ENCODE measurements at regions not wholly inside any gene's neighbourhood (a gene's known extent, or its start where the extent isn't known, plus 50 kb on each side); places are given as distances from the start of the nearest gene placed in this dataset.

GRCh38 chr2:18067588-18068384 lies 189.3 kb downstream of the KCNS3 start:
- DNase-seq (ENCODE audit: low spot score), result no peak
- H3K27me3 ChIP-seq (replicated peaks; ENCODE audit: insufficient read depth, low read depth, low read length, poor library complexity), result no peaks in the 10 kb centered on the region
- no peaks in the 10 kb centered on the region for H3K36me3 ChIP-seq (ENCODE audit: insufficient read depth, low read length, poor library complexity, severe bottlenecking)
- H3K4me1 ChIP-seq (ENCODE audit: insufficient read depth, low read length, poor library complexity, severe bottlenecking), result peaks cover 10% of the 10 kb centered on the region
- TF ChIP-seq EZH2 (IDR thresholded peaks at IDR 0.05; ENCODE audit: borderline replicate concordance, low read depth, low read length, poor library complexity, severe bottlenecking), result no peak
- TF ChIP-seq, protein P1, sequence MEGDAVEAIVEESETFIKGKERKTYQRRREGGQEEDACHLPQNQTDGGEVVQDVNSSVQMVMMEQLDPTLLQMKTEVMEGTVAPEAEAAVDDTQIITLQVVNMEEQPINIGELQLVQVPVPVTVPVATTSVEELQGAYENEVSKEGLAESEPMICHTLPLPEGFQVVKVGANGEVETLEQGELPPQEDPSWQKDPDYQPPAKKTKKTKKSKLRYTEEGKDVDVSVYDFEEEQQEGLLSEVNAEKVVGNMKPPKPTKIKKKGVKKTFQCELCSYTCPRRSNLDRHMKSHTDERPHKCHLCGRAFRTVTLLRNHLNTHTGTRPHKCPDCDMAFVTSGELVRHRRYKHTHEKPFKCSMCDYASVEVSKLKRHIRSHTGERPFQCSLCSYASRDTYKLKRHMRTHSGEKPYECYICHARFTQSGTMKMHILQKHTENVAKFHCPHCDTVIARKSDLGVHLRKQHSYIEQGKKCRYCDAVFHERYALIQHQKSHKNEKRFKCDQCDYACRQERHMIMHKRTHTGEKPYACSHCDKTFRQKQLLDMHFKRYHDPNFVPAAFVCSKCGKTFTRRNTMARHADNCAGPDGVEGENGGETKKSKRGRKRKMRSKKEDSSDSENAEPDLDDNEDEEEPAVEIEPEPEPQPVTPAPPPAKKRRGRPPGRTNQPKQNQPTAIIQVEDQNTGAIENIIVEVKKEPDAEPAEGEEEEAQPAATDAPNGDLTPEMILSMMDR (conservative IDR thresholded peaks at IDR 0.05; ENCODE audit: low read depth, low read length), result no peak
- H3K27ac ChIP-seq (ENCODE audit: low read depth, low read length, poor library complexity, severe bottlenecking), result no peak overlapping the region
- H3K4me3 ChIP-seq (ENCODE audit: low read depth, low read length, poor library complexity, severe bottlenecking), result no peak overlapping the region
- intact Hi-C loops (cut with micrococcal nuclease; ENCODE audit: unreplicated experiment), result no loop called here
- ChIA-PET POLR2A (ENCODE audit: low non-redundant PET) (no interaction called here), CTCF (no interaction called here)
- no peaks in the 10 kb centered on the region for H3K9me3 ChIP-seq (ENCODE audit: low read depth, low read length, poor library complexity, severe bottlenecking)
- BruUV-seq (replicated peaks), result no TSS peak

- ChIA-PET CTCF (no interaction called here), POLR2A (ENCODE audit: low non-redundant PET) (no interaction called here)
- Histone ChIP-seq H3K27me3 (replicated peaks; ENCODE audit: insufficient read depth, low read depth, low read length, poor library complexity) (no peaks in the 10 kb centered on the region), H3K4me1 (ENCODE audit: insufficient read depth, low read length, poor library complexity, severe bottlenecking) (peaks cover 10% of the 10 kb centered on the region), H3K27ac (ENCODE audit: low read depth, low read length, poor library complexity, severe bottlenecking) (no peak overlapping the region), H3K36me3 (ENCODE audit: insufficient read depth, low read length, poor library complexity, severe bottlenecking) (no peaks in the 10 kb centered on the region), H3K9me3 (ENCODE audit: low read depth, low read length, poor library complexity, severe bottlenecking) (no peaks in the 10 kb centered on the region), H3K4me3 (ENCODE audit: low read depth, low read length, poor library complexity, severe bottlenecking) (no peak overlapping the region)
- no TSS peak for BruUV-seq (replicated peaks)
- TF ChIP-seq, protein P1 (conservative IDR thresholded peaks at IDR 0.05; ENCODE audit: low read depth, low read length), result no peak
- TF ChIP-seq EZH2 (IDR thresholded peaks at IDR 0.05; ENCODE audit: borderline replicate concordance, low read depth, low read length, poor library complexity, severe bottlenecking), result no peak
- no peak for DNase-seq (ENCODE audit: low spot score)
- intact Hi-C loops (cut with micrococcal nuclease; ENCODE audit: unreplicated experiment), result no loop called here
Observed at GRCh38 chr2:18066894-18067293, 188.4 kb downstream of the KCNS3 start.

- no peaks in the 10 kb centered on the region for H3K27me3 ChIP-seq (replicated peaks; ENCODE audit: insufficient read depth, low read depth, low read length, poor library complexity)
- H3K9me3 ChIP-seq (ENCODE audit: low read depth, low read length, poor library complexity, severe bottlenecking), result no peaks in the 10 kb centered on the region
- peaks cover 10% of the 10 kb centered on the region for H3K4me1 ChIP-seq (ENCODE audit: insufficient read depth, low read length, poor library complexity, severe bottlenecking)
- CTCF ChIA-PET, result no interaction called here
- DNase-seq (ENCODE audit: low spot score), result no peak
- H3K27ac ChIP-seq (ENCODE audit: low read depth, low read length, poor library complexity, severe bottlenecking), result no peak overlapping the region
- no peak overlapping the region for H3K4me3 ChIP-seq (ENCODE audit: low read depth, low read length, poor library complexity, severe bottlenecking)
- TF ChIP-seq, protein P1 (conservative IDR thresholded peaks at IDR 0.05; ENCODE audit: low read depth, low read length), result no peak
- POLR2A ChIA-PET (ENCODE audit: low non-redundant PET), result no interaction called here
- intact Hi-C loops (cut with micrococcal nuclease; ENCODE audit: unreplicated experiment), result no loop called here
- H3K36me3 ChIP-seq (ENCODE audit: insufficient read depth, low read length, poor library complexity, severe bottlenecking), result no peaks in the 10 kb centered on the region
- BruUV-seq (replicated peaks), result no TSS peak
Observed at GRCh38 chr2:18066066-18066465, 187.6 kb downstream of the KCNS3 start.

All from A673 (cell line).